HG03575 (cell line): ENCODE measurements at regions not wholly inside any gene's neighbourhood (a gene's known extent, or its start where the extent isn't known, plus 50 kb on each side); places are given as distances from the start of the nearest gene placed in this dataset.

ENCODE experiments used
- ATAC-seq: cut with Tn5 transposase; IDR thresholded peaks from one replicate; pipeline ENCODE4 v1.9.1; 2021; ENCODE audit not compliant: unreplicated experiment, insufficient number of reproducible peaks, low FRiP score; ENCODE audit errors: extremely low read depth

DNA sequence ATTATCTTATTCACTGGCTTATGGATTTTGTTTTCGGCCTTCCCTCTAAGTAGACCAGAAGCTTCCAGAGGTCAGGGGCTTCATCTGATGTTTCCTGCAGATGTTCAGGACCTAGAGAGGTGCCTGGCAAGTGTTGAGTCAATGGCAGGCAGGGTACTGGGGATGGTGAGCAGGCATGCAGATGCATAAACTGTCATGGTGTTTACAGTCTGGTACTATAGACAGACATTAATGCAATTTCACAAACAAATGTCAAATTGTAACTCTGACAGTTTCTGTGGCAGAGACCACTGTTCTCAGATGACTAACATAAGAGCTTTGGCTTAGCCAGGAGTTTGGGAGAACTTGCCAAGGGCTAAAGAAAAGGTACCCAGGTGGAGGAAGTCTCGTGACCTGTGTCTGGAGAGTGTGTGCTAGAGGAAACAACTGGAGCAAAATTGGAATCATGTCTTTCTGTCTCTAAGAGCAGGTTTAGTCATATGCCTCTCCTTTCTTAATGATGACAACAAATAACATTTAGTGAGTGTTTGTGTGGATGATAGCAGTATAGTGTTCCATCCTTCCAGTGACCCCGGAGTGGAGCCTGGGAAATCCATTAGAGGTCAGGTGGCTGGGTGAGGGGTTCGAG lies 53.7 kb upstream of the TRAK1 start:
- no peak for ATAC-seq

DNA sequence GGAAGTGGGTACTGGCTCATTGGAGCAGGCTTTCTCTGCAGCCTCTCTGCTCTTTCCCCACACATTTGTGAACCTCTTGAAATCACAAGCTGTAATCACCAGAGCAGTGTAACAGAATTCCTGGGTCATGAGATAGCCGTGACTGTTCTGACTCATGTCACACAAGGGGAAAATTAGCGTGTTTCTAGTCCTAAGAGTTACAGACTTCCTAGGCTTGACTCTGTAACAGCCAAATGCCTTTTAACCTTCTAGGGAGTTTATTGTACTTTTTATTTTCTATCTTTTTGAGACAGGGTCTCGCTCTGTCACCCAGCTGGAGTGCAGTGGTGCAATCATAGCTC lies 54.7 kb upstream of the TRAK1 start:
- ATAC-seq: no peak

DNA sequence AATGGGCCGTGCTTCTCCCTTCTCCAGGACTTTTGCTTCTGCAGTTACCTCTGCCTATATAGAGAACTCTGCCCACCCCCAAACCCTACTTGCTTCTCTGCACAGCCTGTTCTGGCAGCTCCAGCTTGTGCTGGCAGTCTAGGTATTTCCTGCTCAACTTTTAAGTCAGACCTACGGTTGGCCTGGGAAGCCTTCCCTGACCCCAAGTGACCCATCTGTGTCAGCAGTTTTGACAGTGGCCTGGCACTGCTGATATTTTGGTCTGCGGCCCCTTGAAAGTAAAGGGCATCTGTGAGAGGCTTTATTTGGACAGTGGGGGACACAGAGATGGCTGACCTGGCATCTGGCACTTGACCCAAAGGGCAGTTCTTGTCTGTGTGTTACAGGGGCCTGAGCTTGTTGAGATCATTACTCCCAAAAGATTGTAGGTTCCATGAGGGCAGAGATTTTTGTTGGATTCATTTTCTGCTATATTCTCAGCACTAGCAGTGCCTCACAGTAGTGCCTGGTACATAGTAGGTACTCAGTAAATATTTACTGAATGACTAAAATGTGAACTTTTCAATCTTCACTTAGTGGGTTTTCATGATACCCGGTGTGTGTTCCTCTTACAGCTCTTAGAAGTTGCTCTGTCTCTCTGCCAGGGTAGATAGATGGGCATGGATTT lies 55.2 kb upstream of the TRAK1 start:
- no peak for ATAC-seq

DNA sequence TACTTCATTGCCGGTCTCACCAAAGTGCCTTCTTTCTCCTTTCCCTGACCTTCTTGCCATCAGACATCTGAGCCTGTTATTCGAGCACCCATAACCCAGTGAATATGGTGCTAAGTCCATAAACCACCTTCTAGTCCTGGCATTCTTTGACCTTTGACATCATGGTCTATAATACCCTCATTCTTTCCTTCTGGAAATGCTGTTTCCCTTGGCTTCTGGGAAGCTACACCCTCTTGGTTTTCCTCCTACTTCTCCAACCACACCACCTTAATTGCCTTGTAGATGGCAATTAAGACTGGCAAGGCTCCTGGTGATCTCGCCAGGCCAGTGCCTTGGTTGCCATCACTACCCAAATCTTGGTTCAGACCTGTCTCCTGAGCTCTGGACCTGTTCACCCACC lies 56.1 kb upstream of the TRAK1 start:
- ATAC-seq: no peak

DNA sequence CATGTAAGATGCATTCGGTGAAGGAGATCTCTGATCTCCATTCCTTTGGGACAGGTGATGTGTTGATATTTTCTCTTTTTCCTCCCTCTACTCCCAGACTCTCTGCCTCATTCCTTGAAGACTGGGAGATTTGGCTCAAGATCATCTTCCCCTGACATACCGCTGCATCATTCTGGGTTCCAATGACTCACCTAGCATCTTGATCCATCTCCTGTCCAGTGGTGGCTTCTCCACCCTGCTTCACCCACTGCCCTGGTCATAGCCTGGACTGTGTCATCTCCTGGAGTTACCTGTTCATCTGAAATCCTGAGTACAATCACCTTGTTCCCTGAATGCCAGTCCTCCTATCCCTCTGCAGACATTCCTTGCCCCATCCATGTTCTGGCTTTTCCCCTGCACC lies 57.4 kb upstream of the TRAK1 start:
- no peak for ATAC-seq

DNA sequence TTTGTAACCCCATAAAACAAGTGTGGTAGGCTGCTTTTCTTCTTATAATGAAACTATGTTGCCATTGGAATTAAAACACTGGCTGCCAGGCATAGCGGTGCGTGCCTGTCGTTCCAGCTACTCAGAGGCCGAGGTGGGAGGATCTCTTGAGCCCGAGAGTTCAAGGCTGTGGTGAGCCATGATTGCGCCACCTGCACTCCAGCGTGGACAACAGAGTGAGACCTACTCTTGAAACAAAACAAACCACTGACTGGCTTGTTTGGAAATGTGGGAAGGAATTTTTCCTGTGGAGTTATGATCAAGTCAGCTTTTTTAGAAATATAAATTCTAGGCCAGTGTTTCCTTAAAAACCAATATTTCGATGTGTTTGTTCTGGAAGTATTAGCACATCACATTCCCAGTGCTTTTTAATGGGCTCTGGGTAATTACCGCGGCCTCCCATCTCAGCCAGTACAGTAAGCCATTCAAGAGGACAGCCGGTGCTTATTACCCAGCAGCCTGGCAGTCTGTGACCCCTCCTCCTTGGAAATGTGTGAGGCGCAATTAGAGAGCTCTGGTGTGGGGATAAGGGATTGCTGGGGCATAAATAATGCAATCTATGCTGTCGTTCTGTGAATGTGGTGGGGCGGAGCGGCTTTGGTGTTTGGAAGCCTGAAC lies 58.3 kb upstream of the TRAK1 start:
- no peak for ATAC-seq

DNA sequence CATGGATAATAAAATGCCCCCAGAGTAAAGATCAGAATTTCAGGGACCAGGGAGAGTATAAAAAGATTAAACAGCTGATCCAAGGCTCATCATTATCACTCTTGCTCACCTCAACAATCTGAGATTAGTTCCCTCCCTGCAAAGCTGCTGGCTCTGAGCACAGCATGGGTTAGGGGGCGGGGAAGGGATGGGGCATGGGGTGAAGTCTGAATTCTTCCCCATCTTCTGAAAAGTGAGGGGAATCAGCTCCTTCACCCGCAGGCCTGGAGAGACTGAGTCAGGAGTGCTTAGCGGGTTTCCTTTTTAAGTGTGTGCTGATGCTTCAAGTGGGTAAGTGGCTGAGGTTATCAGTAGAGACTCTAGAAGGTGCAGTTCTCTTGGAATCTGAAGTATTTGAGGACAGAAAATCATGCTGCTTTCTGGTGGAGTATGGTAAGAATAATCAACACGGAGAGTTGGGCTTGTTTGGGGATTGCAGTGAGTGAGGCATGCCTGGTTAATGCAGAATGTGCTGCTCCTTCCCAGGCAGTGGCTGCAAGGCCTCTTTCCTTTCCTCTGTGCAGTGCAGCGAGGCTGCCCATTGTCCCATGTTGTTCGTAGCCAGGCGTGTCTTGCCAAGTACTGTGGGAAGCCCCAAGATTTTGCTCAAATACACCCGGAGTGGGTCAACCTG lies 59.2 kb upstream of the TRAK1 start:
- ATAC-seq: no peak

DNA sequence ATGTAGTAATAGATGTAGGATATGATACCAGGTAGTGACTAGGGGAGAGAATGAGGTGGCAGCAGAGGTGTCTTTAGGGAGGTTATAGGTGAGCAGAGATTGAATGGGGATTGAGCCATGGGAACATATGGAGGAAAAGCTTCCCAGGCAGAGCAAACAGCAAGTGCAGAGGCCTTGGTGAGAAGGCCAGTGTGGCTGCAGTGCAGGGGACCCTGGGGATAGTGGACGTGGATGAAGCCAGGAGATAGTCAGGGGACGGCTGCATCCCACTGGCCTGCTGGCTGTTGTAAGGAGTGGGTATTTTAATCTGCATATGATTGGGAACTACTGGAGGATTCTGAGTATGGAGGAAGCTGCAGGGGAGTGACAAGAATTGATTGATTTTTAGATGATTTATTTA lies 62.7 kb upstream of the TRAK1 start:
- ATAC-seq: no peak

DNA sequence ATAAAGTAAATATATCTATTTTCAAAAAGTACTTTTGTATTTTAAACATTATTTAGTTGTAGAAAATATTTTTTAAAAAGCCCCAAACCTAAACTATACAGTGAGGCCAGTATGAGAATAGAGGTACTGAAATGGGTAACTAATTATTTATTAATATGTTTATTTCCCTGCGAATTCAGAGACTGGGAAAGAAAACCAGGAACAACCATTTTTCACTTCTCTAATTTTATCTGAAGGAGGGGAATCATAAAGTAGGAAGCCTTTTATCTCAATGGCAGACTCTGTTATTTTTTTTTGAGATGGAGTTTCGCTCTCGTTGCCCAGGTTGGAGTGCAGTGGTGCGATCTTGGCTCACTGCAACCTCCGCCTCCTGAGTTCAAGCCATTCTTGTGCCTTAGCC lies 63.6 kb upstream of the TRAK1 start:
- no peak for ATAC-seq

DNA sequence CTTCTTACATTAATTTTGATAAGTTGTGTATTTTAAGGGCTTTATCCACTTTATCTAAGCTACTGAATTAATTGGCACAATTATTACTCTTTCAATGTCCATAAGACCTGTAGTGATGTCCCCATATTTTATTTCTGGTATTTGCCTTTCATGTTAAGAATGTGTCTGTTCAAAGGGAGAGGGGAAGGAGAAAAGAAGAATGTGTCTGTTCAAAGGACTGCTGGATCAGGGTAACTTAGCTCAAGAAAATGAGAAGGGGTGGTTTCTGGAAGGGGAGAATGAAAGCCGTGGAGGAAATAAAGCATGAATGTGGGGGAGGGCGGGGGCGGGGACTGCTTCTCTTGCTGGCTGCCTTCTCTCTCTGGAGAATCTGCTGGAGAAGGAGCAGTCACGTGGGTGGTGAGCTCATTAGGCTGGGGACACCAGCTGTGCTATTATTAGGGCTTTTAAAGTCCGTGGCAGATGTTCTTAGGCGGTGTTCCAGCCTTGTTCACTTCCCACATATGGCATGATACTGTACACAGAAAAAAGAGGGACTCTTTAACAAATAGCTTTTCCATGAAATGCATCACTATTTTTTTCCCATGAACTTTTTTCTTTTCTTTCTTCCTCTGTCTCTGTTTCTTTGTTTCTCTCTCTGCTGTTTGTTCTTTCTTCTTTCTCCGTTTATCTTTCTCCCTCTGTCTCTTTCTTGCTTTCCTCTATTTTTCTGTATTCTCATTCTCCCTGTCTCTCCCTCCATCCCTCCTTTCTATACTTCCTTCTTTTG lies 63.7 kb upstream of the ULK4 start:
- no peak for ATAC-seq

DNA sequence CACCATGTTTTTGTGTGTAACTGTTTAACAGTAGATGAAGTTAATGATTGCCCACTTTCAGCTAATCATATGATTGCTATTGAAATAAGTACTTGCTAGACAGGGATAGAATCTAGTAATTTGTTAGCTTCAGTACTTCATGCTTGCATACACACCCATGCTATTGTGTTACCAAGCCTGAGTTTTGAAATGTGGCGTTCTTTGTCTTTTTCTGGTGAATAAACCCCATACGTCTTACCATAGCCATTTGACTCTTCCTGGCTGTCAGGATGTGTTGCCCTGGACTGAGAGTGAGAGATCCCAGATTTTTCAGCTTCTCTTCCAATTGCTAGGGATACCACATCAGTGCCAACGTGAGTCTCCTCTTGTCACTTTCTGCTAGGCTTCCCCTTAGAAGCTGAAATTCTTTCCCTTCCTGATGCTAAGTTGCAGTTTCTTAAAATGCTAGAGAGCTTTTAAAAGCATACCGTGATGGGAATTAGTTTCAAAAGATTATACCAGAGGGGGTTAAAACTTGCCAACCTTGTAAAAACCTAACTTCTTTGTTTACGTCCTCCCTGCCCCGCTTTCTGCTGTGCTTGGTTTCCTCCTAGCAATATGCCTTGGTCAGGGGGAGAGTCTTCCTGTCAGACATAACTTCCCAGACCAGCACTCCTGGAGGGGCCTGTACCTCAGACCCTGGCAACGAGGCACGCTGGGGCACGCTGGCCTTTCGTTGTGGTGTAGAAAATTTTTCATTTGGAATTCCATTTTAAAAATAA lies 62.9 kb upstream of the ULK4 start:
- no peak for ATAC-seq

DNA sequence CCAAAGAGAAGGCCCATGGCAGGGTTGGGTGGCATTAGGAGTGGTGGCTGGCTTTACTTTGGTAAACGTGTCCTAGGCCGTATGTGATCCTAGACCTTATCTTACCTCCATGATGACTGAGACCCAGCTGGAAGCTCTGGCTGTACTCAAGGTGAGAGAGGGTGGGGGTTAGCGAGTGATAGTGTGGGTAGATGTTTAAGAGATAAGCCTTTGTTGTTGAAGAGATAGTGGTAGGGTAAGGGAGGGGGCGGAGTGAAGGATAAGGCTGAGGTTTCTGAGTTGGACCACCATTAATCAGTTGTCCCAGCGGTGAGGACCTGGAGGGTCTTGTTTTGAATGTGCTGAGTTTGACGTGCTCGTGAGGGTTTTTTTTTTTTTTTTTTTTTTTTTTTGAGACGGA lies 61.5 kb upstream of the ULK4 start:
- no peak for ATAC-seq

DNA sequence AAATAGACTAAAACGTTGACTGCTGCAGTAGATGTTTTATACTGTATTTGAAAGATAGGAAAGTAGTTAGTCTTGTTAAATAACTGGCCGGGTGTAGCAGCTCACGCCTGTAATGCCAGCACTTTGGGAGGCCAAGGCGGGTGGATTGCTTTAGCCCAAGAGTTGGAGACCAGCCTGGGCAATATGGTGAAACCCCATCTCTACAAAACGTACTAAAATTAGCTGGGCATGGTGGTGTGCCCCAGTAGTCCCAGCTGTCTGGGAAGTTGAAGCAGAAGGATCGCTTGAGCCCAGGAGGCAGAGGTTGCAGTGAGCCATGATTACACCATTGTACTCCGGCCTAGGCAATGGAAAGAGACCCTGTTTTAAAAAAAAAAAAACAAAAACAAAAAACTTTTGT lies 60.5 kb upstream of the ULK4 start:
- no peak for ATAC-seq

DNA sequence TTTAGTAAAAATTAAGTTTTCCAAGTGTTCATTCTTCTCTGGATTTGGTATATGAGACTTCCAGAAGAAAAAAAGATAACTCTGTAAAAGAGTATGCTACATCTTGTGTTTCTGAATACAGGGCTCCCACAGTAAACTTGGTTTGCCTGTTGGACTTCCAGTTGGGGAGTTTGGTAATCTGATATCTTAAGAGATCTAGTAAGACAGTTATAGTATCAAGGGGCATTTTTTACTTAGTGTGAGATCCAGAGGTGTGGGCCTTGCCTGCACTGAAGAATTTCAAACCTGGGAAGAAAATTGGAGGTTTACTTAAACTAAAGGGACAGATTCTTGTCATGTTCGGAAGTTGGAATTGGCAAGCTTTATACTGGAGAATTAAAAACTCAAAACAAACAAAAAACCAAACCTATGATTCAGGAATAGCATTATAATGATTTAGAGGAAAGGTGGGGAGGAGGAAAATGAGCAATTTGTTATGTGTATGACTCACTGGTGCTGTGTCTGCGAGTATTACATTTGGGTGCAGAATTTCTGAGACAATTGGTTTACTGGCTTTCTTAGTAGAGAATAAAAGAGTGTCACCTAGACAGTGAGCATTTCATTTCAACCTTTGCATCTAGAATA lies 58.9 kb upstream of the ULK4 start:
- ATAC-seq: no peak

DNA sequence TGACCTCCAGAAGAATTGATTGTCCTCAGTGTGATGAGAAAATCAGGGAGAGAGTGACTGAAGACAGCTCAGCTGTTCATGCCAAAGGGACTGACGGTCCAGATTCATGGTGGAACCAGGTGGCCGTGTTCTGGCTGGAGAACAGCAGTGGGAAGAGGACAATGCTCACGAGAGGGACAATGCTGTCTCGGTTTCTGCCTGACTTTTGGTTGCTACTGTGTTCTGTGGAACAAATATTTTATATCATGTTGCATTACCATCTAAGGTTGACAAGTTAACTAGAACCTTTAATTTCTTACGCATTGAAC lies 58.0 kb upstream of the ULK4 start:
- ATAC-seq: no peak

DNA sequence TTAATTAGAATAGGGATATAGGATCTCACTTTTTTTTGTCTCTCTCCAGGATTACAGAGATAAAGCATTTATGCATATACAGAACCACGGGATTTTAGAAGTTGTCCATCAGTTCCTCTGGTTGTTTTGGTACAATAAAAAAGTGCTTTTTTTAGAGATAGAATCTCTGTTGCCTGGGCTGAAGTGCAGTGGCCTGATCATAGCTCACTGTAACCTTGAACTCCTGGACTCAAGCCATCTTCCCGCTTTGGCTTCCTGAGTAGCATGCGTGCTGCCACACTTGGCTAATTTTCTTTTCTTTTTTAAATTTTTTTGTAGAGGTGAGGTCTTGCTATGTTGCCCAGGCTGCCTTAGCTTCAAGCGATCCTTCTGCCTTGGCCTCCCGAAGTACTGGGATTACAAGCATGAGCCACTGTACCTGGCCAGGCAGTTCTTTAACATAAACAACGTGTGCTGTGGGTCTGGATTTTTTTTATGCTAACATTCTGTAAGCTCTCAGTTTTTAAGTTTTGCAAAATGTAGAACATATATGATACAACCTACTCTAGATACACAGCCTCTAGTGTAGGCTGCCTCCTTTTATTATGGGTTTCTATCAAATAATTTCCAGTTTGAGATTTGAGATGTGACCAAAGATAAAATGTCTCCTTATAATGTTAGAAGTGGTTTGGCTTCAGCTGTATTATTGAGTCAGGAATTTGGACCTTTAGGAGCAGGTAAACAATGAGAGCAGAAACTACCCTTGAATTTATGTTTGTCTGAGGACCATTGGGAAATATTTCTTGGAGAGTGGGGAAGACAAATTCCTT lies 57.4 kb upstream of the ULK4 start:
- no peak for ATAC-seq

DNA sequence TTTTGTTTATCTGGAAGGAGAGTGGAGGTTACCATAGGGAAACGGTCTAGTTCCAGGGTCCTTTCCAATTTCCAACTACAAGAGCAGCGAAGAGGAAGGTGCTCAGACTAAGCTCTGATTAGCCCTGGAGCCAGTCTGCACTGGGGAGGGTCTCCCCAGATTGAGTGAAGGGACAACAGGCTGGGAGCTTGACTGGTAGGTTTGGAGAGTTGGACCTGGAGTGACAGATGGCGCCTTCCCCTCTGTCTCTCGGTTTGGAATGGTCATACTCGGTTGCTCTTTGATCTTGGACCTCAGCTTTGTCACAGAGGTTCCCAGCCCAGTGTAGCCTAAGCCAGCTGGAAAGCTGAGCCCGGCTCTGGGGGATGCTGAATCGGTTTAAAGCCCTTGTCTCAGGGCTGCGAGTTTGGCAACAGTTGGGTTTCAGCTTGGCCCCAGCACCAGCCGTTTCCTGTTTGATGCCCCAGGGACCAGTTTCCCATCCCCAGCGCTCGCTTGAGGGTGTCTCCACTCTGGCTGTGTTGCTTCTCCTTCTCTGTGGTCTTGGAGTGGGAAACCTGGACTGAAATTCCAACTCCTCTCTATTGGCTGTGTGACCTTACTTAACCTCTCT lies 53.1 kb upstream of the ULK4 start:
- ATAC-seq: no peak
